GM18502 (cell line): ENCODE measurements at regions not wholly inside any gene's neighbourhood (a gene's known extent, or its start where the extent isn't known, plus 50 kb on each side); places are given as distances from the start of the nearest gene placed in this dataset.

Experiments
- ATAC-seq: cut with Tn5 transposase; IDR thresholded peaks from one replicate; pipeline ENCODE4 v1.9.1; 2021; ENCODE audit warnings: mild to moderate bottlenecking; ENCODE audit not compliant: unreplicated experiment, poor library complexity

DNA sequence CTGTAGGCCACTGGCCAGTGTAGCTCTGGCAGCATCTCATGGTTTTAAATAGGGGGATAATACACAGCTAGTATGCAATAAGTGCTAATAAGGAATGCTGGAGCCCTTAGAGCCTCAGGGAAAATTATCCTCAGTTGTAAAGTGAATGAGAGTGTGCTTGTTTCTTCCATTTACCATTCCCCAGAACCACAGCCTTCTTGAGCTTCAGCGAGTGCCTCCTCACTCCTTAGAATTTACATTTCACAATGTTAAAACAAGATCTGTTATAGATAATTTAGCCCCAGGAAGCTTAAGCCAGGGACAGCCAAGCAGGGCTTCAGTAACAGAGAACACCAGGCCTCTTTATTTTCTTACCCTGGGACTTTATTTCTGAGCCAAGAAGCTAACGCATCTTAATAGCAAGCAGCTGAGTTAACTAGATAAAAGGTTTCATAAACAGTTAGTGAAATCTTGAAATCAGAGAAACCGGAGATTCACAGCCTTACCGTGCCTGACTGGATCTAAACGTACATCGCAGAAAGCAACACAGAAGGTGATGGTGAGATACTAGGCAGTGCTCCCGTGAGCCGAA lies 535.2 kb downstream of the TDRD15 start:
- no peak for ATAC-seq

DNA sequence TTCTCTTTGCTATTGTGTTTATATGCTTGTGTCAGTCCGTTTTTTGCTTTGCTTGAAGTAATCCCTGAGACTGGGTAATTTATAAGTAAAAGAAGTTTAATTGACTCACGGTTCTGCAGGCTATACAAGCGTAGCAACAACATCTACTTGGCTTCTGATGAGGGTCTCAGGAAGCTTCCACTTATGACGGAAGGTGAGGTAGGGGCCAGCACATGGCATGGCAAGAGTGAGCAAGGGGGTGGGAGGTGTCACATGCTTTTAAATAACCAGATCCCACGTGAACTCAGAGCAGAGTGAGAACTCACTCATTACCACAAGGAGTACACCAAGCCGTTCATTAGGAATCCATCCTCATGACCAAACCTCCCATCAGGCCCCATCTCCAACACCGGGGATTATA lies 540.3 kb downstream of the TDRD15 start:
- no peak for ATAC-seq

DNA sequence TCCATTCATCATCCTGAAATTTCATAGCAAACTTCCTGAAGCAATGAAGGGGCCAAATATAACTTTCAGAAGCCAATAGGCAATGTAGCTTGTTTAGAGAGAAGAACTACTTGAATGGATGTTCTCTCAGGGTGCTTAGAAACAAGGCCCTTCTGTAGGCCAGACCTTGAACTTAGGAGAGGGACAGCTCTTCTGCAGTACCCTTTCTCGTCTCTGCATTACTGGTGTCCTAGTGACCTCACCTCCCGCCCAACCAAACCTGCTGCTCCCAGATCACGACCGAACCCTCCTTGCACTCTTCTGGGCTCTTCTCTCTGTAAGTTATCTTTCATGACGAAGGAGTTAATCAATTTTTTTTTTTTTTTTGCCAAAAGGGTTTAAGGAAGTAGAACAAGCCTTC lies 543.9 kb downstream of the TDRD15 start:
- ATAC-seq, result no peak

DNA sequence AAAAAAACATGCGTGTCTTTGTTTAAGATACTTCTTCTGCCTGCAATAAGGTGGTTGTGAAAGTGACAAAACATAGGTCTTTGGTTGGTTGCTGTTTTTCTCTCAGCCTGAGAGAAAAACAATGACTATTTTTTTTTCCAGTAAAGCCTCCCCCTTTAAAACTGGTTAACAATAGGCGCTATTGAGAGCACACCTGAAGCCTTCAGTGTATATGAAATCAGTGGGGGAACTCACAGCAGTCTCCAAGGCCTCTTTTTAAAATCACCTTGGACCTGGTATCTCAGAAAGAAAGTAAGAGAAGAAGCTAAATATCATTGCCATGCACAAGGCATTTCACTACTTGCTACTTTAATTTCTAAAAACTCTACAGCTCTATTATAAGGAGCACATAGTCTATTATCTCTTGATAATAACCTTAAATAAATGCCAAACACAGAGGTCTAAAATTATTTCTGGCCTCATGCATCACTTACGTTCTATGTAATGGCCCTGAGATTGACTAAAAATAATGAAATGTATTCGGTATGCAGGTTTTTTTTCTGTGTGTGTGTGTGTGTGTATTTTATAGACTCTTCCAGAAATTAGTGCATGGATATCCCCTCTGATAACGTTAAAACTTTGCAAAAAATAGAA lies 544.4 kb downstream of the TDRD15 start:
- no peak for ATAC-seq

DNA sequence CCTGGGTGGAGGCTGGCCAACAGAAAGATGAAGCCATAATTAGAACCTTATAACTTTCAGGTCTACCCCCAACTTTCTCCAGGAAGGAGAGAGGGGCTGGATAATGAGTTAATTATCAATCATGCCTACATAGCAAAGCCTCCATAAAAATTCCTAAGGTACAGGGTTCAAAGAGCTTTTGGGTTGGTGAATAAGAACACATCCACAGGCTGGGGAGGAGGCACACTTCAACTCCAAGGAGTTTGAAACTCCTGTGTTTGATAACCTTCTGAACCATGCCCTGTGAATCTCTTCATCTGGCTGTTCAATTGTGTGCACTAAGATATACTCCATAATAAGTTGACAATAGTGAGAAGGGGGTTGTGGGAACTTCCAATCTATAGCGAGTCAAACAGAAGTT lies 552.3 kb downstream of the TDRD15 start:
- no peak for ATAC-seq

DNA sequence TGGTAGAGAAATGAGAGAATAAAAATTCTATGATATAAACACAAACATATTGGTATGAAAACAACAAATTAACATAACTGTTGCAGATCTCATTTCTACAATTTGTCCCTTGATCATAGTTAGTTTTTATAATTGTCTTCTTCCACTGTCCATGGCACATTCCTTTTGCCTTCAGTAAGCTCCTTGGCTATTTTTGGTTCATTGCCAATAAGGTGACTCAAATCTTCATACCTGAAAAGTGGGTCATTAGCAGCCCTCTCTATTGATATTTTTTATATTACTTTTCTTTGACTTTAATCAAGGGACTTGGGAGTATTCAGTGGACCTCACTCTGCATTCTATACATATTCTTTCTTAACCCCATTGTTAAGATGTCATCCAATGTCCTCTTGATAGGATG lies 552.9 kb downstream of the TDRD15 start:
- ATAC-seq, result no peak

DNA sequence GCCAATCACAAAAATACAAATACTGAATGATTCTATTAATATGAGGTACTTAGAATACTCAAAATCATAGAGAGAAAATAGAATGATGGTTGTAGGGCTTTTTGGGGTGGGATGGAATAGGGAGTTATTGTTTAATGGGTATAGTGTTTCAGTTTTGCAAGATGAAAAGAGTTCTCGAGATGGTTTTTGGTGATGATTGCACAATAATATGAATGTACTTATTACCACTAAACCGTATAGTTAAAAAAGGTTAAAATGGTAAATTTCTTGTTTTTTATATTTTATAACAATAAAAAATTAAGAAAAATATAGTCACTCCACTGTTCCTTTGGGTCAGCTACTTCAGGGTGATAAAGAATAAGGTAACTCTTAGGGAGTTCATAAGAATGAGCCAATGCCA lies 560.1 kb downstream of the TDRD15 start:
- ATAC-seq, result no peak

DNA sequence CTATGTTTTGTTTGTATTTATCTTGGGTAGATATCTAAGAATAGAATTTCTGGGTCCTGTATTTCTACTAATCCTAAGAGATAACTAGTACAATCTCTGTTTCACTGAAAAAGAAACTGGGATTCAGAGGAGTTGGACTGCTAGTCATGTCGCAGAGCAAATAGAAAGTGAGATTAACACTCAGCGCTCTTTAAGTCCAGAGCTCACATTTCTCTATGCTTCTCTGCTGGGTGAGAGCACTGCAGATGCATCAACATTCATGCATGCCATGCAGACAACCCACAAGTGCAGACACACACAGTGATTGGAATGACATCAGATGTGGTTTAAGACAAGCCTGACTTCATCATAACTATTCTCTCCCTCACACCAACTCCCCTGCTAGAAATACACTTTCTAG lies 563.8 kb downstream of the TDRD15 start:
- ATAC-seq, result no peak

DNA sequence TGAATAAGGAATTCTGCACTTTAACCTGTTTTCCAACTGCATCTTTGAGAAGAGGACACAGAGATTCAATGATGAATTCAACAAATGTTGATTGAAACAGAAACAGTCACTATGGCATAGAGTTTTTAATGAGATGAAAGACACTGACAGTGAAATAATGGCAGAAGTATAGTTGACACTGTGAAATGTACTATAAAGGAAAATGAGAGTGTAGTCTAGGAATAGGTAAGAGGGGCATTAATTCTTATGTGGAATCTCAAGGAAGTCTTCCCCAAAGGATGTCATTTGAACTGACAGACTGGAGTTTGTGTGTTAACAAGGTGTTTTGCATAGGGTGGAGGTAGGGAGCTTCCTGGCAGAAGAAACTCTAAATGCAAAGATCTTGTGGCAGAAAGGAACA lies 566.2 kb downstream of the TDRD15 start:
- no peak for ATAC-seq

DNA sequence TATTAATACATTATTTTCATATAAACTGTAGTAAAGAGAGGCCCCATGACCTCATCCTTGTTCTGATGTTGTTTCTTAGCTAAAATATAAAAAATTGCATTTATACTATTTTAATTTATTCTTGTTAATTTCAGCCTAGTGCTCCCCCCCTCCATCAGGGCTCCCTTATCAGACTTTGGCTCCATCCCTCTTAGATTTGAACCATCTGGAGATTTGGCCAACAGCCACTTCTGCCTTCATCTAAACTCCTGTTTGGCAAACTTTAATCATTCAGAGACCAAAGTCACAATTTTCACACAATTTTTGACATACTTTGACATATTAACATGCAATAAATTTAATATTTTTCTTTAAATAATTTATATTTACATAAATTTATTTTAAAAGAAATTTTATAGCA lies 569.3 kb downstream of the TDRD15 start:
- no peak for ATAC-seq

DNA sequence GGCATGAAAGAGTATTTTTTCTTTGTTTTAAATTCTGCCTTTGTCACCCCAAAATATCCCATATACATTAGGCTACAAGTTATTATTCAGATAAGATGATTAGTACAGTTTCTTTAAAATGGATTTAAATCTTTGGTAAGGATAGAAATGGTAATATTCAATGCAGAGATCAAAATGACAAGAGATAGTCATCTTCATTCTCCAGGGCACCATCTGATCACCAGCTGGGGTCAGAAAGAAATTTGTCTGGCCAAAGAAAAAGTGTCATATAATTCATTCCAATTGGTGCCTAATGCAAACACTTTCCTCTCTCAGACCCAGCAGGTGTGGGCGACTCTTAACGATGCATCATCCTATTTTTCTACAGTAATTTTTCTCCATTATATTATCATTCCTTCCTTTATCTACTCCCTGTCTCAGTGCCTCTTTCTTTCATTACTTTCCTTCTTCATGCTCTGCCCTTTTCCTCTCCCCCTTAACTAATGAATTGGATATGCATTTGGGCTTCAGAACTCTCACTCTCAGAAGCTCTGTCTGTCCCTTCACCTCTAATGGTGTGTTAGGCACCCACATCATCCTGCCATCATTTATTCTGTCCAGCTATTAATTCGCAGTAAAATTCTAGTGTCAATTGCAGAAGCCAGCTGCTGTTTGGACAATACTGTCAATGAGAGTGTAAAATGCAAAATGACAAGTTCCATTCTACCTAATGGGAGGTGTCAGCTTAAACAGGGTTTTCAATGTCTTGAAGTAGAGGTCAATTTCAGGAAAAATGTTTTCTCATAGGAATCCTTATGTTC lies 570.5 kb downstream of the TDRD15 start:
- ATAC-seq, result no peak

DNA sequence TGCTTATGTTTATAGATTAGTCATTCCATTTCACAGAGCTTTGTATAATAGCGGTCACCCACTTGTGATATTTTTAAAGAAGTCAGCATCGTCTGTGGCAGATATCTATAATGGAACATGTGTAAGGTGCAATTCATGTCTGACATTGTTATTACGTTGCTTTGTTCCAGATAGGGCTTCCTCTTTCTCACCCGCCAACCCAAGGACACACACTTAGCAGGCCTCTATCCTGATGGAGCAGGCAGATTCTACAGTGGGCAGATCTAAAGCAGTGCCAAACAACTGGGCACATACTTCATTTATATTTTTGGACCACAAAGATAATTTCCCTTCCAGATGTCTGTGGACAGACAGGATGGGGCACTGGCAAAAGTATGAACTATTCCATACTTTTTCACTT lies 573.1 kb downstream of the TDRD15 start:
- ATAC-seq, result no peak

DNA sequence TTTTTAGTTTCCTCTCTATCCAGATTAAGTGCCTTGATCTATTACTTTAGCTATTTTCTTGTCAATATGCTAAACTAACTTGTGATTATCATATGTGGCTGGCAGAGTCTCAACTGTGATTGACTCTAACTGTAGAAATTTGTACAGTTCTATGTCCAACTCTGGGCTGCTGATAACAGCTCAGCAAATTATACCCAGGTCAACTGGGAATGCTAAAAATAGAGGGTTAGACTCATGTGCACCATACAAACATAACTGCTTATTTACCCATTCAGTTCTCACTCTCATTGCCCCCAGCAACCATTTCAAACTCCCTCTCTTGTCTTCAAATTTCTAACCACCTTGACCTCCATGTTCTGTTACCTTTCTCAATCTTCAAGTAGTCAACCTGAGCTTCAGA lies 576.9 kb downstream of the TDRD15 start:
- no peak for ATAC-seq

DNA sequence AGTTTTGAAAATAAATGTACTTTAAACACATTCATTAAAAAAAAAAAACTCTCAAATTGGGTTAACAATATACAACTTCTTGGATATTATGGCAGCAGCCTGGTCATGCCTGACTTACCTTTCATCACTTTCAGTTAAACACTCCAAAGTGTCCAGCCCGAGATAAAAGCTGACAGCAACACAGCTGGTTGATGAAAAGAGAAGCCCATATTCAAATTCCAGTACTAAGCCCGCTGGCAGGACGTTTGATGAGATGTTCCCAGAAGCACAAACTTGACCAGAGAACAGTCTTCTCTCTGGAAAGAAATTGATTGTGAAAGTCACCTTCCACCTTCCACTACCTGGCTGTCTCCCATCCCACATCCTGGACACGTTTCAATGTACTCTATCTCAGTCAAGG lies 586.3 kb downstream of the TDRD15 start:
- no peak for ATAC-seq

DNA sequence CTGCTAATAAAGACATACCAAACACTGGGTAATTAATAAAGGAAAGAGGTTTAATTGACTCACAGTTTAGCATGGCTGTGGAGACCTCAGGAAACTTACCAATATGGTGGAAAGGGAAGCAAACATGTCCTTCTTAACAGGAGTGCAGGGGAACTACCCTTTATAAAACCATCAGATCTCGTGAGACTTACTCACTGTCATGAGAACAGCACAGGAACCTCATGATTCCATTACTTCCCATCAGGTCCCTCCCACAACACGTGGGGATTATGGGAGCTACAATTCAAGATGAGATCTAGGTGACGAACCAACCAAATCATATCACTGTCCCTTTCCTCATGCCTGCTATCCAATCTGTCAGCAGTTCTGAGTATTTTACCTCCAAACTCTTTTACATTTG lies 586.7 kb downstream of the TDRD15 start:
- ATAC-seq, result no peak

DNA sequence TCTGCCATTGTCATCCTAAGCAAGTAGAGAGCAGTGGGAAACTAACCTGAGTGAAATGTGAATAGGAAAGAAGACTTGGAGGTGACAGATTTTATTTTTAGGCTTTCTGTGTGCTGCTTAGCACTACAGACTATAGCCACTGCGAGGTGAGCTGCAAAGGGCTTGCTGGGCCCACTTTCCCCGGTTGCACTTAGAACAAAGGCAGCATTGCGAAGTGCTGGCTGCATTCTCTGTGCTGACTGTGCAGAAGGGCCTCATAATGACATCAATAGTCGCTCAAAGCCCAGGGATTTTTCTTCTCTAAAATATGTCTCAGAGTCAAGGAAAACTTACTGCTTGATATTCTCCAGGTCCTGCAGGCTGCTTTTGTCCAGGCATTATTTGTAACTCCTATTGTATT lies 592.1 kb downstream of the TDRD15 start:
- no peak for ATAC-seq

DNA sequence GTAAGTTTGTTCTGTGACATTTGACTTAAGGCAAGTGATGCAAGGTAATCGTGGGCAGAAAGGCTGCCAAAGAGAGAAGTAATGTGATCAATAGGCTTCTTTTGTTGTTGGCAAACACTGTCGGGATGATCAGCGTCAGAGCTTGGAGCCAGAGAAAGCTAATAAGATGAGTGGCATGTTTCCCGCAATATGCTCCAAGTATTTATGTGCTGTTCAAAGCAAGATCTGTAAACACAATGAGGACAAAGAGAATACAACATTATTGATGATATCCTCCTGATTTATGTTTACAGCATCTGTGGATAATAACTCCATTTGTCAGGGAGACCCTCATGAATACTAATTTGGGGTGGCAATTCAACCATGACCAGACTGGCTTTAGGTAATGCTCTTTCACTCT lies 603.3 kb downstream of the TDRD15 start:
- no peak for ATAC-seq

DNA sequence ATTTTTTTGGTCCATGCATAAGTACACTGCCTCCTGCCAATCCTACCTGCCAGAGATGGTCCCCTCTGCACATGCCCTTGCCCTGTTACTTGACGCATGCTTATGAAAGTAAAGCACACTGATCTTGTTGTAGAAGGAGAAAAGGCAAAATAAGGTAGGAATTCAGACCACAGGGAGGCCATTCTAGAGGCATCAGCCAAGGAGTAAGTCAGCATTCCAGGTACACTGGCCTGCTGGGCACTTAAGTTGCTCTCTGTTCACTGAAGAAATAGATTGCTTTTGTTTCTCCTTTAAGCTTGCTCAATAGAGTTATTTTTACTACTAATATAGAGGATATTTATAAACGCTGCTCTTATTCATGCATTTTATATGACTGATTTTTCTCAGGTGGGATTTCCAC lies 604.4 kb downstream of the TDRD15 start:
- ATAC-seq, result no peak

DNA sequence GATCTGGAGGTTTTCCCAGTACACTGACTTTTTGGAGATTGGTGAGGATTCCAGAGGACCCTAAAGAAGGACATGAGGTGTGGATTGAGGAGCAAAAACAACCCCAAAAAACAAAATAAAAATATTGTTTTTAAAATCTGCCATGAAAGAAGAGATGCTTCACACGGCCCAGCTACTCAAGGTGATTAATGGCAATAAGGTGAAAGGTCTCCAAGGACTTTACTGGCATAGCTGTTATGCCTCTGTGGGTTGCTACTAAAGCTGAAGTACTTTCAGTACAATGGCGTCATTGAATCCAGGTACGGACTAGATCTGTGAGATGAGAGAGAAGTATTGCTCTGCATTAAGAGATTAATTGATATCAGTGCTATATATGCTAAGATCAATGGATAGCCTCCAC lies 606.4 kb downstream of the TDRD15 start:
- no peak for ATAC-seq

DNA sequence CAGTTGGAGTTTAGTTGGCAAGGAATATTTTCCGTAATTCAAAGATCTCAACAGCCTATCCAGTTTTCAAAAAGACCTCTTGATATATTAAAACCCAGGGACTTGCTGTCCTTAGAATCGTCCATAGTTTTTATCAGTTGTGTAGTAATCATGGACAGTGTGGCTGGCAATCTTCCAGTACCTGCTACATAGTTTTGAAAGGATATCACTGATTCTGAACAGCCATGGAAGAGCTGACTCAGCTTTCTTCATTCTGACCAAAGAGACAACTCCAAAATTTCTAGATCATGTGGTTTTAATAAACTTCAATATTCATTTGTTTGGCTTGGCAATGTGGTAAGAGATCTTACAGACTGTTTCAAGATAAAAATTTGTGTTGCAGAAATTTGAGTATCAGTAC lies 616.7 kb downstream of the TDRD15 start:
- no peak for ATAC-seq

DNA sequence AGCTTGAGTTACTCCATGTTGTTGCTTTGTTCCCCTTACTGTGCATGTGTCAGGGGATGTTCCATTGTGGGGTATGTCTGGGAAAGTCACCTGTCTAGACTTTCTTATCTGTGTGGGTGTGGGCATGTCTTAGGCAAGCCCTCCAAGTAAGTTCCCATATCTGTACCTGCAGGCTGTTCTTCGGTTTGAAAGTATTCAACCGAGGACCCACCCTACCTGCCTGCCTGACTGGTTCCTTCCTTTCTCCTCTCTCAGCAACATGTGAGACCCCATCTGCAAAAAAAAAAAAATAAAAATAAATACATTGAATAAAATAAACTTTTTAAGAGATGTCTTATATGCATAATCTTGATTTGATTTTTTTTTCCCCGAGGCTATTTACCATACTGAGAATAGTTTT lies 622.7 kb downstream of the TDRD15 start:
- no peak for ATAC-seq

DNA sequence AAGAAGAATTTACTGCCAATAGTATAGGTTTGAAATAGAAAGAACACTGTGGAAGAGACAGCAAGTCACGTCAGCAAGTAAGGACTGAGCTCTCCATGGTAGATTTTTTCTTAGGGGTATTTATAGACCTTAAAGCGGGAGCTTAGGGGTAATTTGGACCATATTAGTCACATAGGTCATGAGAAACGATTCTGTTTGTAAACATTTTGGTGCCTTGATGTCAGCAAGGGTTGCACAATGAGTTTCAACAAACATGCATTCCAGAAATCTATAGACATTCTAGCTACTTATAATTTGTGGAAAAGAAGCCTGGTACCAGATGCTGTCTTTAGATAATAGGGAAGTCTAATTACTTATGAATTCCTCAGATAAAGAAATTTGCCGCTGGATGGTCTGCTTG lies 624.7 kb downstream of the TDRD15 start:
- no peak for ATAC-seq
